Activated T-helper 2 cell treated with anti-CD3 and anti-CD28 coated beads, Interferon-gamma antibody, Interleukin-2, Interleukin-4, amounts not matched to agents 10 μg/mL and 5 μg/mL and 100 μg/mL, durations not matched to agents 14 hours and 24 hours and 36 hours (primary cell): ENCODE measurements at regions not wholly inside any gene's neighbourhood (a gene's known extent, or its start where the extent isn't known, plus 50 kb on each side); places are given as distances from the start of the nearest gene placed in this dataset.

Source experiments
- DNase-seq: peaks from one replicate; pipeline ENCODE4 v3.0.0; 2021; ENCODE audit warnings: low spot score
- H3K27ac Mint-ChIP-seq: one replicate; pipeline ENCODE4 v1.8.0; 2021; ENCODE audit warnings: mixed read lengths
- H3K27me3 Mint-ChIP-seq: one replicate; pipeline ENCODE4 v1.8.0; 2021; ENCODE audit warnings: low read depth, mixed read lengths
- H3K36me3 Mint-ChIP-seq: one replicate; pipeline ENCODE4 v1.8.0; 2021; ENCODE audit warnings: low read depth, mixed read lengths
- H3K4me1 Mint-ChIP-seq: one replicate; pipeline ENCODE4 v1.8.0; 2021; ENCODE audit warnings: low read depth, mixed read lengths
- H3K4me3 Mint-ChIP-seq: one replicate; pipeline ENCODE4 v1.8.0; 2021; ENCODE audit warnings: low read depth, mild to moderate bottlenecking, moderate library complexity, mixed read lengths
- H3K9me3 Mint-ChIP-seq: one replicate; pipeline ENCODE4 v1.8.0; 2021; ENCODE audit warnings: mixed read lengths
- intact Hi-C: fragments of 100-400 bp; cut with micrococcal nuclease; formaldehyde crosslinking; loops from one replicate; pipeline ENCODE4 v1.15.1; 2023

GRCh38 chr9:130755377-130756007 lies 61.9 kb downstream of the EXOSC2 start:
- Mint-ChIP-seq H3K4me3 (no peak overlapping the region), H3K4me1 (no peaks in the 10 kb centered on the region), H3K27me3 (no peaks in the 10 kb centered on the region), H3K36me3 (no peaks in the 10 kb centered on the region), H3K9me3 (no peaks in the 10 kb centered on the region), H3K27ac (no peak overlapping the region)
- DNase-seq = no peak
- intact Hi-C loops = no loop called here

GRCh38 chr9:130756037-130756436 lies 62.5 kb downstream of the EXOSC2 start:
- no peaks in the 10 kb centered on the region for H3K4me1 Mint-ChIP-seq
- intact Hi-C loops = no loop called here

GRCh38 chr9:130756455-130757152 lies 63.0 kb downstream of the EXOSC2 start:
- H3K27me3 Mint-ChIP-seq = no peaks in the 10 kb centered on the region
- intact Hi-C loops = no loop called here
- H3K4me3 Mint-ChIP-seq = no peak overlapping the region
- H3K36me3 Mint-ChIP-seq = no peaks in the 10 kb centered on the region
- H3K4me1 Mint-ChIP-seq = no peaks in the 10 kb centered on the region
- no peaks in the 10 kb centered on the region for H3K9me3 Mint-ChIP-seq
- no peak for DNase-seq
- no peak overlapping the region for H3K27ac Mint-ChIP-seq

More at GRCh38 chr9:130756037-130756436, 62.5 kb downstream of the EXOSC2 start:
- Mint-ChIP-seq H3K9me3 (no peaks in the 10 kb centered on the region), H3K4me3 (no peak overlapping the region), H3K36me3 (no peaks in the 10 kb centered on the region), H3K27me3 (no peaks in the 10 kb centered on the region), H3K27ac (no peak overlapping the region)
- DNase-seq = no peak

- DNase-seq = no peak
- Mint-ChIP-seq H3K36me3 (no peaks in the 10 kb centered on the region), H3K27me3 (no peaks in the 10 kb centered on the region), H3K4me3 (no peak overlapping the region), H3K9me3 (no peaks in the 10 kb centered on the region), H3K27ac (no peak overlapping the region), H3K4me1 (peaks cover 12% of the 10 kb centered on the region)
- intact Hi-C loops = no loop called here
Measured at GRCh38 chr9:130759738-130760137, 66.2 kb downstream of the EXOSC2 start.

GRCh38 chr9:130763331-130764171 lies 70.0 kb downstream of the EXOSC2 start:
- Mint-ChIP-seq H3K9me3 (no peaks in the 10 kb centered on the region), H3K4me1 (peaks cover 31% of the 10 kb centered on the region), H3K27me3 (no peaks in the 10 kb centered on the region), H3K36me3 (no peaks in the 10 kb centered on the region), H3K27ac (no peak overlapping the region), H3K4me3 (no peak overlapping the region)
- DNase-seq = no peak
- intact Hi-C loops = no loop called here

GRCh38 chr9:130765137-130766020 lies 69.7 kb upstream of the ABL1 start:
- no peaks in the 10 kb centered on the region for H3K9me3 Mint-ChIP-seq
- H3K27me3 Mint-ChIP-seq = no peaks in the 10 kb centered on the region
- peaks cover 31% of the 10 kb centered on the region for H3K4me1 Mint-ChIP-seq
- no peak overlapping the region for H3K4me3 Mint-ChIP-seq
- DNase-seq = no peak
- intact Hi-C loops = no loop called here
- no peaks in the 10 kb centered on the region for H3K36me3 Mint-ChIP-seq
- no peak overlapping the region for H3K27ac Mint-ChIP-seq

- H3K36me3 Mint-ChIP-seq = no peaks in the 10 kb centered on the region
- H3K4me3 Mint-ChIP-seq = no peak overlapping the region
- H3K4me1 Mint-ChIP-seq = peaks cover 31% of the 10 kb centered on the region
- intact Hi-C loops = no loop called here
- no peak for DNase-seq
- H3K9me3 Mint-ChIP-seq = no peaks in the 10 kb centered on the region
- peak overlapping the region; percentile 1 for H3K27ac Mint-ChIP-seq
- H3K27me3 Mint-ChIP-seq = no peaks in the 10 kb centered on the region
Measured at GRCh38 chr9:130766021-130766926, 68.8 kb upstream of the ABL1 start.

- intact Hi-C loops = no loop called here
- no peaks in the 10 kb centered on the region for H3K9me3 Mint-ChIP-seq
- H3K4me1 Mint-ChIP-seq = peaks cover 31% of the 10 kb centered on the region
- H3K27me3 Mint-ChIP-seq = no peaks in the 10 kb centered on the region
- H3K27ac Mint-ChIP-seq = peak overlapping the region; percentile 25
- no peak for DNase-seq
- H3K4me3 Mint-ChIP-seq = no peak overlapping the region
- no peaks in the 10 kb centered on the region for H3K36me3 Mint-ChIP-seq
Measured at GRCh38 chr9:130766927-130767307, 68.1 kb upstream of the ABL1 start.

GRCh38 chr9:130768265-130768664 lies 66.8 kb upstream of the ABL1 start:
- Mint-ChIP-seq H3K36me3 (no peaks in the 10 kb centered on the region), H3K27me3 (no peaks in the 10 kb centered on the region), H3K4me3 (no peak overlapping the region)

GRCh38 chr9:130768891-130769403 lies 66.1 kb upstream of the ABL1 start:
- H3K4me1 Mint-ChIP-seq = peaks cover 24% of the 10 kb centered on the region
- H3K36me3 Mint-ChIP-seq = no peaks in the 10 kb centered on the region
- intact Hi-C loops = no loop called here
- no peaks in the 10 kb centered on the region for H3K27me3 Mint-ChIP-seq
- DNase-seq = no peak
- no peak overlapping the region for H3K27ac Mint-ChIP-seq
- no peak overlapping the region for H3K4me3 Mint-ChIP-seq
- H3K9me3 Mint-ChIP-seq = no peaks in the 10 kb centered on the region

More at GRCh38 chr9:130768265-130768664, 66.8 kb upstream of the ABL1 start:
- Mint-ChIP-seq H3K27ac (no peak overlapping the region), H3K4me1 (peaks cover 30% of the 10 kb centered on the region), H3K9me3 (no peaks in the 10 kb centered on the region)
- intact Hi-C loops = no loop called here
- no peak for DNase-seq

- DNase-seq = no peak
- H3K4me1 Mint-ChIP-seq = peaks cover 16% of the 10 kb centered on the region
- intact Hi-C loops = no loop called here
- peaks cover 7% of the 10 kb centered on the region for H3K9me3 Mint-ChIP-seq
- no peak overlapping the region for H3K4me3 Mint-ChIP-seq
- no peaks in the 10 kb centered on the region for H3K36me3 Mint-ChIP-seq
- H3K27me3 Mint-ChIP-seq = no peaks in the 10 kb centered on the region
- no peak overlapping the region for H3K27ac Mint-ChIP-seq
Measured at GRCh38 chr9:130770093-130770492, 65.0 kb upstream of the ABL1 start.
